HG02885 (cell line): ENCODE measurements at regions not wholly inside any gene's neighbourhood (a gene's known extent, or its start where the extent isn't known, plus 50 kb on each side); places are given as distances from the start of the nearest gene placed in this dataset.
"Not testable (repeated sequence)": the region's sequence is repeated elsewhere in the genome, so short reads cannot be mapped to it uniquely, and the experiment has no call there.

Experiments used
- ATAC-seq: cut with Tn5 transposase; IDR thresholded peaks from one replicate; pipeline ENCODE4 v1.9.1; 2021; ENCODE audit warnings: mild to moderate bottlenecking; ENCODE audit not compliant: unreplicated experiment, poor library complexity

- no peak for ATAC-seq
Measured at GRCh38 chr5:86115164-86115563, 502.6 kb upstream of the COX7C start.

GRCh38 chr5:86118542-86118941 is 499.2 kb upstream of the COX7C start:
- ATAC-seq = peak; percentile 79

GRCh38 chr5:86124333-86124732 is 493.4 kb upstream of the COX7C start:
- ATAC-seq = no peak

DNA sequence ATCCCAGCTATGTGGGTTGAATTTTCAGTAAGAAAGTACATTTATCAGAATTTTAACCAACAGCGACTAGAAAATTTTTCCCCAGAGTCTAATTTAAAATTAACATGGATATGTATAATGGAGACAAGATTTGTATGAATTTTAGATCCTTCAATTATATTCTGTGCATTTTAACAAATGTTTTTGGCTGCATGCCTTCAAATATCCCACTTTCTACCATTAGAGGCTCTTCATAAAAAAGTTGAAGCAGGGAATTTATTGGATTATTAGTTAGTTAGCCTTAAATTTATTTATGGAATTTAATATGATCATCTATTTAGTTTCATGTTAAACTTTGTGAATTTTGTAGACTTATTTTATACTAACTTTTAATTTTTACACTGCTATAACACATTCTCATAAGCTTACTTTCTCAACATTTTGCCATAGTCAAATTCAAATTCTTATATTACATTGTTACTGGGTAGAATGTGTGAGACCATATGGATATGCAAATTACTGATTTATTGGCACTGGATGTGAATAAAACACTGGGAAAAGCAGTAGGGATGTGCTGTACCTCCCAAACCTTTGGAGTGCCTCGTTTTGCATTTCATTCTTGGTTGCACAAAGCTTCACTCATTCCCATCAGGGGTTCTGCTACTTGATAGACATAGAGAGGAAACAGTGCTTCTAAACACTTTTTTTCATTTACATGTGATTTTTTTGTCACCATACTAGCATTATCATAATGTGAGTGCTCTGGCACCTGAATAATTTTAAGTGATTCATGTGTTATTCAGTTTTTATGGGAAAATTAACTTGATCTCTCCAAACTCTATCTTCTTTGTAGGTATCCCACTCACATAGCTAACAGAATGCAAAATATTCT is 491.8 kb upstream of the COX7C start:
- no peak for ATAC-seq

DNA sequence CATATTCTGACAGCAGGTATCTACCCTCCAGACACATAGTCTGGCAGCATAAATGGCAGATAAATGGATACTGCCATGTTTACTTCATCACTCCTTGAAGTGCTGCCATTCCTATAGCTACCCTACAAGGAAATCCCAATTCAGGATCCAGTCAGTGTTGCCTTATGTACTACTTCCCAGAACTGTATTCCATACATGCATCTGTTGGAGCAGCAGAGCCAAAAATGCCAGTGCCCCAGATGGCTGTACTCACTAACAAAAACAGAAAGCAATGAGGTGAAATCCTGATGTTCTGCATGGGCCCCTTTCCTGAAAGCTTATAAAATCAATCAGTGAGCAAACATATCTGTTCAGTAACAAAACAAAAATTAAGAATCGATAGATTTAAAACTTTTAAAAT is 490.0 kb upstream of the COX7C start:
- no peak for ATAC-seq

DNA sequence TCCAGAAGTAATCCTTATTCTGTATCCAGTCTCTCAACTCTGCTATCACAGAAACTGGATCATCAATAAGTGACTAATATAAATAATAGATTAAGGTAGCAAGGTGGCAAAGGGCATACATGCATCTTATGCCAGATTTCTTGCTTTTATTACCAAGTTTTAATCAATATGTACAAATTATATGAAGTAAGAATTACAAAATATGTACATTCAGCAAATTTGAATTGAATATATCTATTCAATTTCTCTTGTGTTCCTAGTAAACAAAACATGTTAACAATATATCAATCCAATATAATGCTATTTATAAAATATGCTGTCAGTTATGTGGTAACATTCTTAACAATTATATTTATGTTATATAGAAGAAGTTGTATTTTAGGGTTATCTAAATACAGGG is 488.7 kb upstream of the COX7C start:
- ATAC-seq = no peak

- ATAC-seq = no peak
Measured at GRCh38 chr5:86137297-86137696, 480.4 kb upstream of the COX7C start.

GRCh38 chr5:86143837-86144236 is 473.9 kb upstream of the COX7C start:
- no peak for ATAC-seq

DNA sequence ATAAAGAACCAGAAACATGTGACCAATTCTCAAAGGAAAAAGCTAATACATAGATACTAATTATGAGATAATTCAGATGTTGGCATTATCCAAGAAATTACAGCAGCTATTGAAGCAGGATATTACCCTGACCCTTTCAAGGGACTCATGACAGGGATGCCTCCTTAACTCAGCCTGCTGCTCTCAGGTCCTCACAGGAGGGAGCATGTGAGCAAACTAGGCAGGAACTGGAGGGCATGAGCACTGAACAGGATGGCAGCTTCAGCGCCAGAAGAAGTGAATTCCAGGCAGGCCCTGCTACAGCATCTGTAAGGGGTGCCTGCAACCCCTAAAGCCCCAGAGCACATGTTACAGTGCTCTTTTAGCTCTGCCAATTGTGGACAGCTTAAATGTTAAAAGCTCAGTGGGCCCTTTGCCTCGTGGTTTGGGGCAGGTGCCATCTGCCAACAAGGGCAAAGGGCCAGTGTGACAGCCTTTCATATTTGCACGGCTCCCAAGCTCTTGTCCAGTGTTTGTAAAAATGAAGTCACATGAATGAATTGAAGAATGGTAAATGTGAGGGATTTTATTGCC is 464.7 kb upstream of the COX7C start:
- ATAC-seq = no peak

GRCh38 chr5:86155796-86156195 is 461.9 kb upstream of the COX7C start:
- no peak for ATAC-seq

- ATAC-seq = no peak
Measured at GRCh38 chr5:86170194-86170593, 447.5 kb upstream of the COX7C start.

DNA sequence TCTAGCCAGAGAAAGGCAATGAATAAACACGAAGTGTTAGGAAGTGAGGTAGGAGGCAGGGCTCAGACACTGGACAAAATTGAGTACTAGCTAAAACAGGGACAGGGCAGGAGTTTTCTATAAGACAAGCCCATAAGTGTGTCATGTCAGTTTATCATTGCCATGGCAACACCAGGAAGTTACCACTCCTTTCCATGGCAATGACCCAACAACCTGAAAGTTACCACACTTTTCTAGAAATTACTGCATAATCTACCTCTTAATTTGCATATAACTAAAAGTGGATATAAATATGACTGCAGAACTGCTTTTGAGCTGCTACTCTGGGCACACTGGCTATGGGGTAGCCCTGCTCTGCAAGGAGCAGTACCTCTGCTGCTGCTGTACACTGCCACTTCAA is 442.5 kb upstream of the COX7C start:
- peak; percentile 91 for ATAC-seq

GRCh38 chr5:86199287-86199686 is 418.5 kb upstream of the COX7C start:
- ATAC-seq = no peak

DNA sequence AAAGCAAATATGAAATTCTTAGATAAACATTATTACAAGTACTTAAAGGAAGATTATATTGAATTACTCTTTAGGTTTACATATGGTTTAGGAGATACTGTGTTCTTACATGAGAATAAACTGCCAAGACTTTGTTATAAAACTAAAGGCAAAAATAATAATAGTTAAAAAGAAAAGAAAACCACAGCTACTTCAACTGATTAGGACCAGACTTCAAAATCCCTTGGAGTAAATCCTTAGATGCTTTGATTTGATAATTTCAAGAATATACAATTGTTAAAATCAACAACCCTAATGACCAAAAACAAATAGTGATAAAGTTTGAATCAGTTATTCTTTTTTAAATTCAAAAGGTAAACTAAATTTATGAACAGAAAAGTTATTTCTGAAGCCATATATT is 389.6 kb upstream of the COX7C start:
- ATAC-seq = no peak

DNA sequence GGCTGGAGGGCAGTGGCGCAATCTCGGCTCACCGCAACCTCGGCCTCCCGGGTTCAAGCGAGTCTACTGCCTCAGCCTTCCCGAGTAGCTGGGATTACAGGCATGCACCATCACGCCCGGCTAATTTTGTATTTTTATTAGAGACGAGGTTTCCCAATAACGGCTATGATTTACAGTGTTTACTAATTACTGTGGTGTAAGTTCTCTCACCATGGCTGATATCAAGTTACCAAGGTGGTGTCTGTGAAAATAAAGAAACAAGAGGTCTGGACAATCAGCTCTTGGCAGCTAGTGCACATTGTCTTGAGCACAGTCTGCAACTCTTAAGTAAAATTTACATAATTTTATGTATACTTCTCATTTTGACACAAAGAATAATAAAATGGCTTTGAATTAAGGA is 385.5 kb upstream of the COX7C start:
- no peak for ATAC-seq

DNA sequence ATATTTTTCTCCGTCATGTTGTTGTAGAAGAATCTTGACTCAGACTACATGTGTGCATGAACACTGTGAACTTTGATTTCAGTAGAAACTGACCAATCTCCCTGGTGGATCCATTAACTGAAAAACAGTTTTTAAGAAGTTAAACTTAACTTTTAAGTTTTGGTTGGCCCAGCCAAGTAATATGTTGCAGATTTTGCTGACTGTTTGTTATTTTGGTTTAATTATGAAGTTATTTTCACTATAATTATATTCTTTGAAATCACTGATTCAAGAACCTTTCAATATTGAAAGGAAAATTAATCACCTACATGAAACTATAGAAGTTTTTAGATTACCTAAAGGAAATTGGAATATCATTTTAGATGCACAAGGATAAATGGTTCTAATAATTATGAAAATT is 373.6 kb upstream of the COX7C start:
- ATAC-seq = no peak

GRCh38 chr5:86257871-86258270 is 359.9 kb upstream of the COX7C start:
- ATAC-seq = no peak

DNA sequence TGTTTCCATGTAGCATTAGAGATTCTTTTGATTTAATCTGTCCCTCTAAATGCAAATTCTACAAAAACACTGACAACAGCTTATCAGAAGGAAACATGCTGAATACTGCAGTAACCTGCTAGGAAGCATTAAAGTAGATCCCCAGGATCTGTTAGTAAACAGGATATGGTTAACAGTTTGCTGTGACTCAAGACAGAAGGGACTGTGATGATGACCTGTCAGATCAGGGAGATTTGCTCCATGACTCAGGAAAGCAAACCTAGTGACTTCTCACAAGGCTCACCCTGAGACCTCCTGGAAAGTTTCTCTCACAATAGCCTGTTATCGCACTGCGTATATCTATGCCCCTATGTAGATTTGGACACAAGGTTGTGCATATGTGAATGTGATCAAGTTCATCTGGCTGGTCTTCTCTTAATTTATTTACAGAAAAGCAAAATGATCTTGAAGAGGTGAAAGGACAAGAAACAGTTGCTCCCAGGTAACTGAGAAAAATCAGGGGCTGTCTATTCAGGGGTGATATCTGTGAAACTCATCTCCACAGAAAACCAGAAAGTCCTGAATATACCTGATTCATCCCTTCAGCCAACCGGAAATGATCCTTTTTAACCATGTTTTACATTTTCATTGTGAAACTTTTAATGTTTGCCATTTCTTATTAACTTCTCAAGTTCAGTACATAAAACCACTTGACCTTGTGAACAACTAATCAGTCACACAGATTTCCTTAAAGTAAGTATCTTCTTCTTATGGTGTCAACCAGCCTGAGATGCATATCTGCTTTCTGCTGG is 333.1 kb upstream of the COX7C start:
- not testable (repeated sequence) for ATAC-seq

- ATAC-seq = not testable (repeated sequence)
Measured at GRCh38 chr5:86287437-86287836, 330.3 kb upstream of the COX7C start.

GRCh38 chr5:86289786-86290185 is 328.0 kb upstream of the COX7C start:
- not testable (repeated sequence) for ATAC-seq

DNA sequence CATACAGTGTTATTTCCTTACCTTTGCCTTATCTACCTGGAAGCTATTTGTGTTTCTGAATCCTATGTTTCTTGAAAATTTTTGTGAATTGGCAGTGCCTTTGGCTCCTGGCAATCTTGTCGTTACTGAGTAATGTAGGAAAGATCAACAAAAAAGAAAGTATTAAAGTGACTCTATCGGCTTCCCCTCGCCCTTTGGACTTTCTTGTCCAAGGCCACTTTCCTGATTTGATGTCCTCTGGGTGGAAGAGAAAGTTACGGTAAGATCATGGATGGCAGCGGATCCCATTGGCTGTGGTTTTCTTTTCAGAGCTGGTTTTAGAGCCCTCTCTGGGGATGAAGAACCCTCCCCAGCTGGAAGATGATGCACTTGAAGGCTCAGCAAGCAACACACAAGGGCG is 324.9 kb upstream of the COX7C start:
- ATAC-seq = not testable (repeated sequence)
